Activated CD8-positive, alpha-beta memory T cell treated with anti-CD3 and anti-CD28 coated beads, Interleukin-2, amount 50 U/mL, for 4 hours (primary cell): ENCODE measurements at regions not wholly inside any gene's neighbourhood (a gene's known extent, or its start where the extent isn't known, plus 50 kb on each side); places are given as distances from the start of the nearest gene placed in this dataset.

Source experiments
- DNase-seq: peaks from one replicate; pipeline ENCODE4 v3.0.0-alpha.2; 2020

- DNase-seq: no peak
Measured at GRCh38 chr7:52323202-52323746, 712.2 kb upstream of the POM121L12 start.

DNA sequence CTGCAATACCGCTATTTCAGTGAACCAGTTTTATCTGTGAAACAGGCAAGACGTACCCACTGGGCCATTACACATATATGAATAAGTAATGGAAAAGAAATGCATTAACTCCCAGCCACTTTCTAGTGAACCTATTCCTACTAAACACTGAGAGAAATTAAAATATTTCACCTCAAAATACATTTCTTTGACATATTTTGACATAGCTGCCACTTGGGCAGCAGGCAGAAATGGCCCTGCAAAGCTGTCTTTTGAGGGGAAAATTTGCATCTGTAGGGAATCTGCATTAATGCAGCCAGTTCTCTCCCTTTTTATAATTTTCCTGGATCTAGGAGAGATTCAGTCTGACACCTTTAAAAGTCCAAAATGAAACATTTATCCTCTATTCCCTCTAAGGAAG is 714.8 kb upstream of the POM121L12 start:
- DNase-seq: no peak

DNA sequence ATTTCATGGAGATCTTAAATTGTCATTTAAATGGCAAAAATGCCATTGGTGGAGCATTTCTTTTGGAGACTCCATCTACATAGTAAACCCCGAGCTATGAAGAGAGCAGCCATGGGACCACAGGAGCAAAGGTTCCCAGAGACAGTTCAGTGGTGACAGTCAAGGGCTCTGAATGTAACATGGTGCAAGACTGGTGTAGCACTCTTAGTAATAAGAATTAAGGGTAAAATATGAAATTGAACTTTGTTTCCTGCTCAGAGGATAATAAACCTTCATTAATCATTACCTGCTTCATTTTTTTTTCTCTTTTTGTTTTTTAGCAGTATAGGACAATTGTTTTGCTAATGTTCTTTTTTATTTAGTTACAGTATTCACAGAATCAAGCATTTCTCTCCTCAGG is 717.5 kb upstream of the POM121L12 start:
- no peak for DNase-seq

DNA sequence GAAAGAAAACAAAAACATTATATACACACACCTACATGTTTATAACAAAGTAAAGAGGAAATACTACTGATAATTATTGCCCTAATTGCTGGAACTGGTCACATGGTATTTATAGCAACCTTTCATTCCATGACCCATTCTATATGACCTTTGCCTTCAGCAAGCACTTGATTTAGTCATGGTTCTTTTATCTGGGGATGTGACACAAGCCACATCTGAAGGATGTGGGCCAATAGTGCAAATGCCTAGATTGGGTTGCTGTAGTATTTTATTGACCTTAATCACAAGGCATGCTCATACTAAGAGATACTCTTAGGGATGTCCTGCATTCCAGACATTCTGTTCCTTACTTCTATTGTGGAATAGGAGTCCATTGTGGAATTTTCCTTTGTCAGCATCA is 723.5 kb upstream of the POM121L12 start:
- DNase-seq: no peak

GRCh38 chr7:52309631-52310030 is 725.8 kb upstream of the POM121L12 start:
- DNase-seq: no peak

- DNase-seq: no peak
Measured at GRCh38 chr7:52302765-52303520, 732.5 kb upstream of the POM121L12 start.

GRCh38 chr7:52297128-52297527 is 738.3 kb upstream of the POM121L12 start:
- no peak for DNase-seq

- DNase-seq: no peak
Measured at GRCh38 chr7:52294942-52295341, 740.5 kb upstream of the POM121L12 start.

DNA sequence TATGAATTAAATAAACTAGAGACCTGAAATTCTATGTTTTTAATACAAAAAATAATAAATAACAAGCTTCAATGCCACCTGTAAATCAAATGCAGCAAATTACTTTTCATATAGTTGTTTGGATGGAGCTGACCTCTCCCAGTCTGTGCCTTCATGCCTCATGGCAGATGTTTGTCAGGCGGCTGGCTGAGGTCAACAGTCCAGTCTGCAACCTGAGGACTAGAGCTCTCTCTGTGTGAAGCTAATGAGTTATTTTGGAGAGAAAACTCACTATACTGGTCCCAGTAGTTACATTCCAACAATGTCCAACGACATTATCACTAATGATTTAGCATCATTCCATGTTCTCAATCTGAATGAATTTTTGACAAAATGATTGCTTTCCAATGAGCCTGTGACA is 746.2 kb upstream of the POM121L12 start:
- DNase-seq: no peak

DNA sequence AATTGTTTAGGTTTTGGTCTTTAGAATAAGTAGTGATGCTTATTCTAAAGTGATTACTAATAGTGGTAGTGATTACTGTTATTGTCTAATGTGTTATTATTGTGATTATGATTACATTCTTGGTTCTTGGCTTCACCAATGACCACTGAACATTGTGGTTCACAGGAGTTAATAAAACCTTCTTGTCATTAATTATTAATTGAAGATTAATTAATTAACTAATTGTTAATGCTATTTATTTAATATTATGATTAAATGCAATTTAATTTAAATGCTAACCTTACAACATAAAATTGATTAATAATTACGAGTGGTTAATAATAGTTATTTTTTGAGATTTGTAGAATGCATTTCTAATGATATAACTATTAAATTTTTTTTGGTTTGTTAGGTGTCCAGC is 747.7 kb upstream of the POM121L12 start:
- DNase-seq: no peak

DNA sequence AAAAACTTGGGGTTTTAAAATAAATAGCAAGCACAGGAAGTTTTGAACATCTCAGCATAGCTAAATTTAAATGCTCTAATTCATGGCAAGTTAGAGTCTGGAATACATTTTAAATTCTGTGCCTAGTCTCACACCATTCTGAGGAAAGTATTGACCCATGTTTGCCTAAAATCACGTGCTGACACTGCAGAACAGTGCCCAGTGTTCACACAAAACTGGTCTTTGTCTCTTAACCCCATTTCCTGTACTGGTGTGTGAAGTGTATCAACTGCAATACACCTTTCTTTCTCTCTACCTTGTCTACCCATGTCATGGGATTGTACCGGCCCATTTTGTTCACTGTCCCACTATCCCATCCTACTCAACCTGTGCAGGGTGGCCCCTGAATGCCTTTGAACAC is 749.7 kb upstream of the POM121L12 start:
- DNase-seq: no peak

- no peak for DNase-seq
Measured at GRCh38 chr7:52283335-52283734, 752.1 kb upstream of the POM121L12 start.

GRCh38 chr7:52273685-52274610 is 761.5 kb upstream of the POM121L12 start:
- no peak for DNase-seq

GRCh38 chr7:52271703-52272102 is 763.7 kb upstream of the POM121L12 start:
- no peak for DNase-seq

GRCh38 chr7:52270301-52270700 is 765.1 kb upstream of the POM121L12 start:
- DNase-seq: no peak

- no peak for DNase-seq
Measured at GRCh38 chr7:52269669-52270068, 765.8 kb upstream of the POM121L12 start.

GRCh38 chr7:52261057-52261456 is 774.4 kb upstream of the POM121L12 start:
- DNase-seq: no peak

- DNase-seq: no peak
Measured at GRCh38 chr7:52260046-52260665, 775.3 kb upstream of the POM121L12 start.

GRCh38 chr7:52257890-52258289 is 777.5 kb upstream of the POM121L12 start:
- no peak for DNase-seq

GRCh38 chr7:52254396-52255010 is 780.9 kb upstream of the POM121L12 start:
- DNase-seq: no peak

- DNase-seq: no peak
Measured at GRCh38 chr7:52253953-52254352, 781.5 kb upstream of the POM121L12 start.

- DNase-seq: no peak
Measured at GRCh38 chr7:52249741-52250140, 785.7 kb upstream of the POM121L12 start.

DNA sequence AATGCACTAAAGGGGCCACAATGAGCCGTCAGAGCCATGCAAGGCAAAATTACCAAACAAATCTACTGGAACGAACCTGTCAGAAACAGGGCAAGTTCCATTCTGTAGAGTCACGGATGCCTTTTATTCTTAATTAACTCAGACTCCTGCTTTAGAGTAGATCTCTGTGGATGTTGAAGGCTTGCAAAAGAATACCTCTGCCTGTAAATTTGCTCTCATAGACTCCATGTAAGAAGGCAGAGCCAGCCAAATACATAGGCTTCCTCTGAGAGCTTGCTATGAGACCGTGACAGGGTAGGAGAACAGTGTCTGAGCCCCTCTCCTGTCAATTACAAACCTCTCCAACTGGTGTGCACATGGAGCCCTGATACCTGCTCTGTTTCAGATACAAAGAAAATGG is 787.9 kb upstream of the POM121L12 start:
- no peak for DNase-seq
